A172 (cell line): ENCODE measurements at regions not wholly inside any gene's neighbourhood (a gene's known extent, or its start where the extent isn't known, plus 50 kb on each side); places are given as distances from the start of the nearest gene placed in this dataset.

Experiments
- DNase-seq: peaks from one replicate; pipeline ENCODE4 v3.0.0-alpha.2; 2015; ENCODE audit warnings: low spot score

- no peak for DNase-seq
Measured at GRCh38 chr6:81694855-81695254, 57.6 kb downstream of the TENT5A start.

GRCh38 chr6:81694207-81694606, 58.3 kb downstream of the TENT5A start:
- no peak for DNase-seq

- no peak for DNase-seq
Measured at GRCh38 chr6:81693266-81693665, 59.2 kb downstream of the TENT5A start.

- no peak for DNase-seq
Measured at GRCh38 chr6:81690073-81690472, 62.4 kb downstream of the TENT5A start.

- DNase-seq: no peak
Measured at GRCh38 chr6:81689580-81689979, 62.9 kb downstream of the TENT5A start.

- peak; percentile 14 for DNase-seq
Measured at GRCh38 chr6:81683912-81684311, 68.6 kb downstream of the TENT5A start.

GRCh38 chr6:81682858-81683620, 69.4 kb downstream of the TENT5A start:
- DNase-seq: no peak

- no peak for DNase-seq
Measured at GRCh38 chr6:81682235-81682795, 70.2 kb downstream of the TENT5A start.

- no peak for DNase-seq
Measured at GRCh38 chr6:81669445-81669844, 83.0 kb downstream of the TENT5A start.

GRCh38 chr6:81668615-81669047, 83.8 kb downstream of the TENT5A start:
- no peak for DNase-seq

- no peak for DNase-seq
Measured at GRCh38 chr6:81666481-81666880, 86.0 kb downstream of the TENT5A start.

- DNase-seq: no peak
Measured at GRCh38 chr6:81656231-81656630, 96.2 kb downstream of the TENT5A start.

GRCh38 chr6:81655696-81656095, 96.8 kb downstream of the TENT5A start:
- DNase-seq: no peak

- no peak for DNase-seq
Measured at GRCh38 chr6:81648502-81648901, 104.0 kb downstream of the TENT5A start.

GRCh38 chr6:81643156-81643555, 109.3 kb downstream of the TENT5A start:
- DNase-seq: no peak

GRCh38 chr6:81640891-81641290, 111.6 kb downstream of the TENT5A start:
- no peak for DNase-seq

- no peak for DNase-seq
Measured at GRCh38 chr6:81640126-81640525, 112.4 kb downstream of the TENT5A start.

- no peak for DNase-seq
Measured at GRCh38 chr6:81638366-81638765, 114.1 kb downstream of the TENT5A start.

GRCh38 chr6:81636930-81637568, 115.4 kb downstream of the TENT5A start:
- no peak for DNase-seq

- DNase-seq: no peak
Measured at GRCh38 chr6:81634155-81634880, 118.2 kb downstream of the TENT5A start.

GRCh38 chr6:81633391-81633790, 119.1 kb downstream of the TENT5A start:
- no peak for DNase-seq

GRCh38 chr6:81630719-81631118, 121.8 kb downstream of the TENT5A start:
- DNase-seq: no peak
